DOHH2 (cell line): ENCODE measurements at regions not wholly inside any gene's neighbourhood (a gene's known extent, or its start where the extent isn't known, plus 50 kb on each side); places are given as distances from the start of the nearest gene placed in this dataset.

Experiments used
- H3F3A ChIP-seq: fragments of 200-600 bp; sonication (generic), shearing (Covaris generic); 2 replicates; pipeline ENCODE4 v1.6.0; 2016; ENCODE audit warnings: antibody characterized with exemption, mild to moderate bottlenecking; ENCODE audit not compliant: control insufficient read depth, insufficient read depth
- H3K27ac ChIP-seq: fragments of 200-600 bp; sonication (generic); 2 replicates; pipeline ENCODE4 v1.5.1; 2014; ENCODE audit warnings: low read depth, mild to moderate bottlenecking, low read length, moderate library complexity
- H3K27me3 ChIP-seq: fragments of 200-600 bp; sonication (generic); 2 replicates; pipeline ENCODE4 v1.6.1; 2014; ENCODE audit warnings: mild to moderate bottlenecking, low read length, mixed read lengths; ENCODE audit not compliant: control insufficient read depth
- H3K36me3 ChIP-seq: fragments of 200-600 bp; sonication (generic); 2 replicates; pipeline ENCODE4 v1.6.1; 2014; ENCODE audit warnings: mild to moderate bottlenecking, low read length, moderate library complexity, mixed read lengths; ENCODE audit not compliant: control insufficient read depth
- H3K4me1 ChIP-seq: fragments of 200-600 bp; sonication (generic); 2 replicates; pipeline ENCODE4 v1.6.1; 2014; ENCODE audit warnings: mild to moderate bottlenecking, low read length, mixed read lengths; ENCODE audit not compliant: control insufficient read depth
- H3K4me2 ChIP-seq: fragments of 200-600 bp; sonication (generic); 2 replicates; pipeline ENCODE4 v1.6.0; 2014; ENCODE audit warnings: mild to moderate bottlenecking, low read length, moderate library complexity
- H3K4me3 ChIP-seq: fragments of 200-600 bp; sonication (generic); 2 replicates; pipeline ENCODE4 v1.5.1; 2014; ENCODE audit warnings: mild to moderate bottlenecking, low read length, mixed read lengths
- H3K79me2 ChIP-seq: fragments of 200-600 bp; sonication (generic); 2 replicates; pipeline ENCODE4 v1.6.1; 2014; ENCODE audit warnings: mild to moderate bottlenecking, low read length, mixed read lengths; ENCODE audit not compliant: control insufficient read depth
- H3K9me2 ChIP-seq: fragments of 200-600 bp; sonication (generic); replicated peaks from 2 replicates; pipeline ENCODE4 v1.6.1; 2014; ENCODE audit warnings: mild to moderate bottlenecking, low read length, mixed read lengths; ENCODE audit not compliant: control insufficient read depth
- H3K9me3 ChIP-seq: fragments of 200-600 bp; sonication (generic); 2 replicates; pipeline ENCODE4 v1.6.1; 2014; ENCODE audit warnings: antibody characterized with exemption, low read length, mixed read lengths; ENCODE audit not compliant: control insufficient read depth, insufficient read depth
- H4K20me1 ChIP-seq: fragments of 200-600 bp; sonication (generic); 2 replicates; pipeline ENCODE4 v1.6.0; 2014; ENCODE audit warnings: low read depth, mild to moderate bottlenecking, antibody characterized with exemption, low read length, moderate library complexity; ENCODE audit not compliant: control insufficient read depth, insufficient read depth
- CTCF ChIP-seq: fragments of 200-600 bp; sonication (generic); IDR thresholded peaks from one replicate; pipeline ENCODE4 v1.5.1; 2014; ENCODE audit warnings: antibody characterized with exemption, mild to moderate bottlenecking, low read depth, low read length; ENCODE audit not compliant: poor library complexity, severe bottlenecking
- EZH2phosphoT487 ChIP-seq: fragments of 200-600 bp; sonication (generic); IDR thresholded peaks from 2 replicates; pipeline ENCODE4 v1.6.1; 2017; ENCODE audit warnings: borderline replicate concordance, mild to moderate bottlenecking, antibody characterized with exemption, low read length, moderate library complexity, mixed read lengths

GRCh38 chr11:104783241-104783640, 115.0 kb downstream of the CASP12 start:
- Histone ChIP-seq H3K9me3 (no peaks in the 10 kb centered on the region), H3K4me3 (no peak overlapping the region), H4K20me1 (no peaks in the 10 kb centered on the region), H3K9me2 (no peaks in the 10 kb centered on the region), H3K36me3 (no peaks in the 10 kb centered on the region), H3K4me2 (no peak overlapping the region), H3K27ac (no peak overlapping the region), H3K27me3 (no peaks in the 10 kb centered on the region), H3K4me1 (no peaks in the 10 kb centered on the region), H3F3A (no peaks in the 10 kb centered on the region), H3K79me2 (no peaks in the 10 kb centered on the region)
- TF ChIP-seq EZH2phosphoT487 = no peak
- no peak for TF ChIP-seq CTCF

GRCh38 chr11:104782377-104782754, 115.9 kb downstream of the CASP12 start:
- H3K36me3 ChIP-seq = no peaks in the 10 kb centered on the region
- H3K9me3 ChIP-seq = no peaks in the 10 kb centered on the region
- H3K27ac ChIP-seq = no peak overlapping the region
- H3K4me1 ChIP-seq = no peaks in the 10 kb centered on the region
- TF ChIP-seq CTCF = no peak
- no peak for TF ChIP-seq EZH2phosphoT487
- no peak overlapping the region for H3K4me2 ChIP-seq
- no peaks in the 10 kb centered on the region for H3K27me3 ChIP-seq
- no peaks in the 10 kb centered on the region for H3K79me2 ChIP-seq
- H3K4me3 ChIP-seq = no peak overlapping the region
- H4K20me1 ChIP-seq = no peaks in the 10 kb centered on the region
- no peaks in the 10 kb centered on the region for H3F3A ChIP-seq
- H3K9me2 ChIP-seq = no peaks in the 10 kb centered on the region

DNA sequence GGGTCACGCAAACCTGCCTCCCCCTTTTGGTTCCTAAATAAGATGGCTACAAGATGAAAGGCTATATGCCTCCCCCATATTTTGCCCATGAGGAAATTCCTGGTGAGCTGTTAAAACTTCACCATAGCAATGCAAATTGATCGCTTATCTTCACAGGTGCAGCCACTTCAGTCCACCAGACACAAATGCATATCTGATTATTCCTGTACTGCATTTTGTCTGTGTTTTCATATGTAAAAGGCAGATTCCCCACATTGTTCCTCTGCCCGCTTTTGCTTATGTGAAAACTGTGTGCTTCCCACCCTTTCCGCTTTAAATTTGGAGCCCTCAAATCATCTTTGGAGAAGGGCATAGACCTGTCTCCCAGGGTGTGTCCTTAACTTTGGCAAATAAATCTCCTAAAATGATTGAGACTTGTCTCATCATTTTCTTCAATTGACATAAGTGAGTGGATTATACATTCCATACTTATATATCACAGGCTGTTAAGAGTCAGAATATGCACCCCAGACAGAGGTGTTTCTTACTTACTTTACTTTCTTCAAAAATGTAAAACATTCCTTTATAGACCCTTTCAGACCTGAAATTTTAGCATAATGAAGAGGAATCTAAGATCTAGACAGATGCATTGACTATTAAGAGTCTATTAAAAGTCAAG, 116.4 kb downstream of the CASP12 start:
- Histone ChIP-seq H3K27ac (no peak overlapping the region), H3K79me2 (no peaks in the 10 kb centered on the region), H4K20me1 (no peaks in the 10 kb centered on the region), H3K4me2 (no peak overlapping the region), H3K9me3 (no peaks in the 10 kb centered on the region), H3K9me2 (no peaks in the 10 kb centered on the region), H3F3A (no peaks in the 10 kb centered on the region), H3K4me3 (no peak overlapping the region), H3K27me3 (no peaks in the 10 kb centered on the region), H3K36me3 (no peaks in the 10 kb centered on the region), H3K4me1 (no peaks in the 10 kb centered on the region)
- TF ChIP-seq EZH2phosphoT487 = no peak
- no peak for TF ChIP-seq CTCF
